Loucy (cell line): ENCODE measurements at regions not wholly inside any gene's neighbourhood (a gene's known extent, or its start where the extent isn't known, plus 50 kb on each side); places are given as distances from the start of the nearest gene placed in this dataset.
"Not testable (repeated sequence)": the region's sequence is repeated elsewhere in the genome, so short reads cannot be mapped to it uniquely, and the experiment has no call there.

Source experiments
- CTCF ChIP-seq: fragments of 200-600 bp; sonication (generic); conservative IDR thresholded peaks from 2 replicates; pipeline ENCODE4 v1.5.1; 2014; ENCODE audit warnings: mild to moderate bottlenecking, antibody characterized with exemption, low read length
- EZH2phosphoT487 ChIP-seq: fragments of 200-600 bp; IDR thresholded peaks from 2 replicates; pipeline ENCODE4 v1.6.1; 2018; ENCODE audit warnings: antibody characterized with exemption, mild to moderate bottlenecking, moderate library complexity, borderline replicate concordance

- peak; percentile 42 for TF ChIP-seq CTCF
- not testable (repeated sequence) for TF ChIP-seq EZH2phosphoT487
Observed at GRCh38 chr2:13443554-13444261, 727.0 kb downstream of the TRIB2 start.
